Fibroblast of pulmonary artery (primary cell): ENCODE measurements at regions not wholly inside any gene's neighbourhood (a gene's known extent, or its start where the extent isn't known, plus 50 kb on each side); places are given as distances from the start of the nearest gene placed in this dataset.

Experiments used
- DNase-seq: peaks from one replicate; pipeline ENCODE4 v3.0.0-alpha.2; 2010; ENCODE audit warnings: low read depth
- H3K4me3 ChIP-seq: replicated peaks from 2 replicates; pipeline ENCODE4 v1.5.1; 2011; ENCODE audit warnings: low read depth, mild to moderate bottlenecking, control low read depth, low read length, moderate library complexity
- CTCF ChIP-seq: IDR thresholded peaks from 2 replicates; pipeline ENCODE4 v1.5.1; 2011; ENCODE audit warnings: mild to moderate bottlenecking, control low read depth, low read length, inconsistent platforms; ENCODE audit errors: missing control alignments

GRCh38 chr12:92606956-92607355 is 95.8 kb upstream of the PLEKHG7 start:
- H3K4me3 ChIP-seq: no peak overlapping the region
- no peak for TF ChIP-seq CTCF
- no peak for DNase-seq

GRCh38 chr12:92605621-92606170 is 97.1 kb upstream of the PLEKHG7 start:
- DNase-seq: no peak

GRCh38 chr12:92604786-92605185 is 98.0 kb upstream of the PLEKHG7 start:
- DNase-seq: no peak
- H3K4me3 ChIP-seq: no peak overlapping the region
- TF ChIP-seq CTCF: no peak

More at GRCh38 chr12:92605621-92606170, 97.1 kb upstream of the PLEKHG7 start:
- TF ChIP-seq CTCF: no peak
- no peak overlapping the region for H3K4me3 ChIP-seq

- no peak for DNase-seq
- TF ChIP-seq CTCF: peak; percentile 11
- no peak overlapping the region for H3K4me3 ChIP-seq
Measured at GRCh38 chr12:92603741-92604432, 98.9 kb upstream of the PLEKHG7 start.

GRCh38 chr12:92602930-92603623 is 99.7 kb upstream of the PLEKHG7 start:
- no peak for DNase-seq

GRCh38 chr12:92602476-92602875 is 100.3 kb upstream of the PLEKHG7 start:
- no peak overlapping the region for H3K4me3 ChIP-seq
- no peak for TF ChIP-seq CTCF
- peak; percentile 97 for DNase-seq

More at GRCh38 chr12:92602930-92603623, 99.7 kb upstream of the PLEKHG7 start:
- no peak for TF ChIP-seq CTCF
- H3K4me3 ChIP-seq: no peak overlapping the region
